NCI-H2196 (cell line): ENCODE measurements at regions not wholly inside any gene's neighbourhood (a gene's known extent, or its start where the extent isn't known, plus 50 kb on each side); places are given as distances from the start of the nearest gene placed in this dataset.

Experiments used
- DNase-seq: peaks from one replicate; lab custom pipeline; 2025; ENCODE audit not compliant: unreplicated experiment; lab: John Stamatoyannopoulos, UW

DNA sequence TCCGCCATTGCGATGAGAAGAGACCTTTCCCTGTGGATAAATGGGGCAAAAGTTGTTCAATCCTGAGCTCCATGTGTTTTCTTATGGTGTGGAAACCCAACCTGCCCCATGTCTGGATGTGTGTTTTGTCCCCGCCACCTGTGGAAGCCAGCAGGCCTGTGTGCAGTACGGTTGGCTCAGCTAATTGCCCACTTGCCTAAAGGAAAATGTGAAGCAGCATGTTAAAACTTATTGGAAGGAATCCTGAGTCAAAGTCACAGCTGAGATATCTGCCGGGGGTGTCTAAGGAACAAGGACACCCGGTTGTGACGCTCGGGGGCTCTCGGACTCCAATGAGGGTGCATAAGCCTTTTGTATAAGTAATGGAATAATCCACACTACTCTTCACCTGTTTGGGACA lies 361.1 kb upstream of the IRX1 start:
- DNase-seq: no peak

DNA sequence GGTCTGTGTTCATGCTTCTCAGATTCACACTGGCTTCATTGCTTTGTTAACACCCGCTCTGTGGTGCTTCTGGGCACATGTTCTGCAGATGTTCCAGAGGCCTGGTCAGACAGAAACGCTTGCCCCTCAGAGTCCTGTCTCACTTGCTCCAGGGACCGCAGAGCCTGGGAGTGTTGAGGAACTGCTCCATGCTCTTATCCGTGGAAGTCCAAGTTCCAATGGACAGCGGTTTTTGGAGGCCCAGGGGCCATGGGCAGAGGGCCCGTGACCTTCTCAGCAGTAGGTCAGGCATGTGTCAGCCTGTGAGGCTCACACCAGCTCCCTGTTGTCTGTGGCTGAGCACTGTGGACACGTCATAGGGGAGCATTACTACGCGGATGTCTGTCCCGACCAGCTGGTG lies 364.7 kb upstream of the IRX1 start:
- no peak for DNase-seq

DNA sequence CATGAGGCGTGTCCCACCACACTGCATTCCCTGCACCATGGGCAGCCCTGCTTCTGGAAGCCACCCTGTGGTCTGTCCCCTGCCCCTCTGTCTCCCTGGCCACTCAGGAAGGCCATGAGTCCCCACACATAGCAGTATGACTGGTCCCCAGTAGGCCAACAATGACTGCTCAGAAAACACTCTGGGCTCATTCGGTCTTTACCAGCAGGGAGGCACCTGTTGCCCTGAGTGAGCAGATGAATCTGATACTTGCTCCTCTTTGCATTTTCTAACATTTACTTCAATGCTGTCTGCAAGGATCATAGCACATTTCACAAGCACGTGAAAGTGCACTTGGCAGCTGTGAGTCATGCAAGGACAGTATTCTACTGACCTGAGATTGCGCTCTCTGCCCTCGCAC lies 365.4 kb upstream of the IRX1 start:
- no peak for DNase-seq

DNA sequence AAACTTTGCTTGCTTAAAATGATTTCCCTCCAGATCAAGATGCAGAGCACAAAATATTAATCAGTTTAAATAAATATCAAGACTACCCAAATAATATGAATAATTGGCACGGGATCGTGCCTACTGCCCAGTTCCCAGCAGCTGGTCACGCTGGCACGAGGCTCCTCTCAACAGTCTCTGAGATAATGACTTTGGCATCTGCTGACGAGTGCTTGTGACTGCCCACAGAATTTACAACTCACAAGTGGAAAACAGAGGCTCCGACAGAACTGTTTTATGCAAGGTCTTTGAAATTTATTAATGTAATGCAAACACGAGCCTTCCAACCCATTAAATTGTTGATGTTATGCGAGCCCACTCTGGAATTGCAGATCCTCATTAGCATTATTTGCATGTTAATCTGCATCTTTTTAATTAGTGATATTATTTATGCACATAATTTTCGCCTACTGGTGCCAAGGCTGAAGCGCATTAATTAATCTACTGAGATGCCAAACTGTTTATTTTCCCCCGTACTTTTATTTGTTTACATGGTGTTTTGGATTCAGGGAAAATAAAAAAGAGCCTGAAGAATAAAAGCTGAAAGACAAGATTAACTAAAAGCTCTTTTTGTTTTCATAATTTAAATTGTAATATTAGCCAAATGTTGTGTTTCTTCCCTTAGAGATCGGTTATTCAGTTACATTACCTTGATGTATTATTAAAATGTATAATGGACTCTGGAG lies 369.3 kb upstream of the IRX1 start:
- DNase-seq: no peak

DNA sequence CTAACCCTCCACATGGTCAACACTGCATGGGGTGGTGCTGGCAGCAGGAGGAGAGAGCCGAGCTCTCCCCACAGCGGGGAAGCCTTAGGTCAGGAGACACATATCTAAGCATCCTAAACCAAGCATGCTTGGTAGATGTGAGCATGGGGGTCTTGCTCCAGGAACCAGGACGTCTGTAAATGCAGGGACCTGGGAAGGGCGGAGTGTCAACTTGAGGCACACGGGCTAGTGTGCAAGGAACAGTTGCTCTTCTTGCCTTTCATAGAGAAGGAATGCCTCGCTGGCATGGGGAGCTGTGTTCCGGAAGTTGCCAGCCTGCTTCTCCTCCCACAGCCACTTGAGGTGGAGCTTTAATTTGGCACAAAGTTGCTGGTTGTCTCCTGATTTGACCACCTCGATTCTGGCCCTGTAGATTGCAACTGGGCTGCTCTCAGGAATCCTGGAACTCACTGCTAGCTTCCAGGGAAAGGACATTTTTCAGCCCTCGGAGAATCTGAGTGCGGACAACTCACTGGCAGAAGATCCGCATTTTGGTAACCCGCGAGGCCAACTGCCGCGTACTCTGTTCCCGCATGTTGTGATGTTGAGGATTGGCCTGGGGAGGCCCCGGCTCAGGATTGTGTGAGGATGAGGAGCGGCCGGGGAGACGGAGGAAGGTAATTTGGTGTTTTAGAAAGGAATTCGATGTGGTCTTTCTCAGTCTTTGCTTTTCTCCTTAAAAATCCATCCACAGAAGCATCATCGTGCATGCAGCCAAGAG lies 370.3 kb upstream of the IRX1 start:
- DNase-seq: no peak

DNA sequence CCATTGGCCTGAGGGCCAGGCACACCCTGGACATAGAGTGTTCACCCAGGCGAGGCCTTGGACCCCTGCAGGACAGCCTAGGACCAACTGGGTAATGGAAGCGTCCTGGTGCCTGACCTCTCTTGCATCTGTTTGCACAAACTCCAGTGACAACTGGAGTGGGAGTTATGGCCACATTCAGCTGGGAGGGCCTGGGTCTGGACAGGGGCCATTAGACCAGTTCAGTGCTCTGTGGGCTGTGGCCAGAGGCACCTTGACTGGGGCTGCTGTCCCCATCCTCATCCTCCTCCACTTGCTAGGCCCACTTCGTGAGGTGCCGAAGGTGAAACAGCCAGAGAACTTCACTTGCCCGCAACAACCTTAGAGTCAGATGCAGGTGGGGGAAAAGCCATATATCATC lies 372.7 kb upstream of the IRX1 start:
- DNase-seq: no peak

DNA sequence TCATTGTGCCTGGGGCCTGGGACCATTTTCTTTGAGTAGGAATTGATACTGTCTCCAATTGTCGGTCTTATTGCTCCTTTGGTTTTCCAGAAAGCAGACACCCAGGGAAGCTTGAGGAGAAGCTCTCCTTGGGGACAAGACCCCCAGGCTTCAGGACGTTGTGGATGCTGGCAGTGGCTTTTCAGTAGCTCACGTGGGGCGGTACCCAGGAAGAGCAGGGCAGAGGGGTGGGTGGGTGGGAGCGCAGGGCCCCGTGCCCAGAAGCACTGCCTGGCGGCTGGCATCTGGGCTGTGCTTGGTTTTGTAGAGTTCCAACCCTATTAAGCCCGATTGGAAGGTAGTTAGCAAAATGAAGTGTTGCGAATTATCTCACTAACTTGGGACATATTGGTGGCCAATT lies 374.2 kb upstream of the IRX1 start:
- no peak for DNase-seq

DNA sequence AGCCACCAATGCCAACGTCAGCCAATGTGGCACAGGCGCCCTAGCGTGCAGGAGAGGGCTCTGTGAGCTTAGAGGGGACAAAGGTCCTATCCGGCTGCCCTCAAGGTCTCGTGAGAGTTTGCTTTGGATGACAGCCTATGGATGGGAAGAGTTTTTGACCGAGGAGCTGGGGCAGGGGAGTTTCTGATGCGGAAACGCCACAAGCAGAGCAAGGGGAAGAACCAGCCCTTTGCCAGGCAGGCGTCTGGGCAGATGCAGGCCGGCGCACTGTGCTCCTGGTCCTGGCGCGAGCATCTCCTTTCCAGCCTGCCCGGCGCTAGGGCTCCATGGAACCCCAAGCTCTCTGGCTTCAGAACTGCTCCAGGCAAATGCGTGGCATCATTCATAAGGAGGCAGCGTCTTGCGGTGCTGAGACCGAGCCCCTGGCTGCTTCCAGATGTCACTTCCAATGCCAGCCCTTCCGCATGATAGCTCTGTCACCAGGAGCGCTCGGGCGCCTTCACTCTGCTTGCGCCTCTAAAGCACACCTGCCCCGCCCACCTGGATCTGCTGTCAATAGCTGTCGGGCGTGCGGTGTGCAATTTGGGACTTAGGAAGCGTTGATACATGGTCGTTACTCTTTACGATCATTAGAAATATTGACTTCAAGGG lies 374.9 kb upstream of the IRX1 start:
- DNase-seq: no peak

DNA sequence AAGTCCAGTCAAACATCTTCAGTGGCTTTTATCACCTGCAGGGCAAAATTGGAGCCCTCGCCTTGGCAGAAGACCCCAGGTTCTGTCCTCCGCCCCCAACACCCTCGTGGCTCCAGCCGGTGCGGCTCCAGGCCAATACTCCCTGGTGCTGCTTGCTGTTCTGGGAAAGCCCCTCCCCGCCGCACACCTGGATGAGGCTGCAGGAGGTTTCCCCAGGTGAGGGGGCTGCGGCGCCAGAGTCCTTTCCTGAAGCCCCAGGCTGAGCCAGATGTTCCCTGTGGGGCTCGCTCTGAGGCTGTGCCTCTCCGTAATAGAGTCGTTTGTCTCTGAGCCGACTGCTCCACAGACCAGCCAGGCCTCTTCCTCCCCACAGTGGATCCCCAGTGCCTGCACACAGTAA lies 375.4 kb upstream of the IRX1 start:
- no peak for DNase-seq

DNA sequence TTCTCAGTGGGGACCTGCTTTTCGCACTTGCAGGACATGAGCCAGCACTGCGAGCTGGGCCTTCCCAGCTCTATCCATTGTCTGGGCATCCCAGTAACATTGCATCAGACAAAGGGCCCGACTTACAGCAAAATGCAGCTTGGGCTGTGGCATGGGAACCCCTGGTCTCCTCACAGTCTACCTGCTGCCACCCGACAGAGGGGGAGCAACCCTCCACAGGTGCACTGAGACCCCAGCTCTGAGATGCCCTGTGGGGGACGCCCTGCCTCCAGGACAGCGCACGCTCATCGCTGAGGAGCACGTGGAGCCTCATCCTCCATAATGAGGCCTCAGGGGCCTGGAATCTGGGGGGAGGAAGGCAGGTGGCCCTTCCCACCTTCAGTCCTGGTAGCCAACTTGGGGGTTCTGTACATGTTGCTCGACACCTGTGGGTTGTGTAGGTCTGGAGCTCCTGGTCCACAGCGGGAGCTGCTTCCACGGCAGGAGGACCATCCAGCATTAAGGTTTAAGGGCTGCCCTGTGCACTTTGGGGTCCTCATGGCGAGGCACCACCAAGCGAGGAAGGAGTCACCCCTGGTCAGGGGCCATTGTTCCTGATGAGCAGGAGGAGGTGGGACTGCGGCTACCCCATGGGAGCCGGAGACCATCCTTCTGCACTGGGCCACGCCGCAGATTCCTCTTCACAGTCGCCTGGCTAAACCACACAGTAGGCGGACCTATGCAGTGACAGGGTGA lies 376.5 kb upstream of the IRX1 start:
- DNase-seq: no peak

DNA sequence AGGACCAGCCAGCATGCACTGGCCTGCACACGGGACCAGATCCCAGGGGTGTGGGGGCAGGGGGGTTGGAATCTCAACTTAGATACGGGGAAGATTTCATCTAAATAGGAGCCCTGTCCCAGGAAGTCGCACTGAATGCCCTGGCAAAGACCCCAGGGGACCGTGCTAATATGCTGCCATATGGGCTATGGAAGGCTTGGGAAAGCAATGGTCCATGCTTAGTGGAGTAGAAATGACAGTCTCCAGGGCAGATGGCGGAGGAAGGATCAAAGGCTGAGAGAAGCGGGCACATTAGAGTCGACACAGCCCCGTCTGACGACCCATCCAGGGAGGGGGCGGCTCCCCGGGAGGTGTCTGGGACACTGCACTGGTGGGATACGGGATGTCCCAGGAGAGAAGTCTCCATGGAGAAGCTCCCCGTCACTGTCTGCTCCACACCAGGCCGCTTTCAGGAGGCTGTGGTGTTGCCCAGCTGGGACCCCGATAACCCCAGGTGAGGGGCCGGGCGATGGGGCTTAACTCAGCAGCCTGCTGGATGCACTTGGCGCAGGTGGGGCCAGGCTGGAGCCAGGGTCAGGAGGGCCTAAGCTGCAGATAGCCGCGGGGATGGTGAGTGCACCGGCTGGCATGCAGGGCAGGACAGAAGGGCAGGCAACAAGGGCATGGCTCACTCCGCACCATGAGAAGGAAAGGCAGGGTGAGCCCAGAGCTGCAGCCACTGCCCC lies 377.7 kb upstream of the IRX1 start:
- no peak for DNase-seq

DNA sequence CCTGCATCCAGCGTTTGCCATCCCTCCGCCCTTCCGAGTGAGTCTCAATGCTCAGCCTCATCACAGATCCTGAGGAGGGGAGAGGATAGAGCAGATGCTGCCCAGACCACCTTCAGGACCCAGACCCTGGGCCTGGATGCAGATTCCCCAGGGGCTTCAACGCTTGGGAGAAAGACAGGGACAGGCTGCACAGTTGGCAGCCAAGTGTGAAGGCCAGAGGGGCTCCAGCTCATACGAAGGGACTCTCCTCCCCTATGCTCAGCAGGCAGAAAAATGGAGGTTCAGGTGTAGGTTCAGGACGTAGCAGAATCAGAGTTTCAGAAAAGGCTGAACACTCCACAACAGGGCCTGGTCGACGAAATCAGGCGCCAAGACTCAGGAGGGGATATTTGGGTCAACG lies 378.5 kb upstream of the IRX1 start:
- DNase-seq: no peak

DNA sequence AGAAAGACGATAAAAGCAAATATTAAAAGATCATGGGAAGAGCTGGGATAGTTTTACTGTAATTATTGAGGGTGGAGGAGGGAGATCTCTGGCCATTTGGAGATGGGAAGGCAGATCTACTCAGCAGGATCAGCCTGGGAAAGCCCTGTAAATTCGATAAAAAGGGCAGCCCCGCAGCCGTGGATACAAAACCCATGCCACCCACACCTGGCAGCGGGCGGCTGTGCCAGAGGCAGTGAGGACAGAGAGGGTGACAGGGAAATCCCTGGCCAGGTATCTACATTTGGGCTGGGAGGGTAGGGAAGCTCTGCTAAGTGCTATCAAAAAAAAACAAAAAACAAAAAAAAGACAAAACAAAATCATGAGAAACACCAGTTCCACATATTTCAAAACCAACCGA lies 379.2 kb upstream of the IRX1 start:
- DNase-seq: no peak

DNA sequence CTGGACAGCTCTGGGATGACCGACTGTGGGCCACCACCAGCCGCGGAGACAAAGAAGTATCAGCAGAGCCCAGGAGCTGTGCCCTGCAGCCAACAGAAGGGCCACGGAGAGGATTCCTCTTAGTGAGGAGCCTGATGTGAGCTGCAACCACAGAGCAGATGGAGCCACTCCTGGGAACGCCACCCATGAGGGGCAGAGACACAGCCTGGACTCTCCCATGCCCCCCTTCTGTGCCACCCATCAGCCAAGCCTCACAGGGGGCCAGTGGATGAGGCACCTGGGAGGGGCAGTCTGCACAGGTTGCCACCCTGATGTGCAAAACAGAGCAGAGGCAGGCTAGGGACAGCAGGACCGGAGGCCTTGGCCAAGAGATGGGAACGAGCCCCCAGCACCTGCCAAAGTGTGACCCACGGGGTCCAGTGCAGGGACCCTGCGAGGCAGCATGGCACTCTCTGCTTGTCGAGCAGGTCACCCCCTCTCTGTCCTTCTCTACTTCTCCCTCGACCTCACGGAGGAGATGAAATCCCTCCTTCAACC lies 380.7 kb upstream of the IRX1 start:
- no peak for DNase-seq

DNA sequence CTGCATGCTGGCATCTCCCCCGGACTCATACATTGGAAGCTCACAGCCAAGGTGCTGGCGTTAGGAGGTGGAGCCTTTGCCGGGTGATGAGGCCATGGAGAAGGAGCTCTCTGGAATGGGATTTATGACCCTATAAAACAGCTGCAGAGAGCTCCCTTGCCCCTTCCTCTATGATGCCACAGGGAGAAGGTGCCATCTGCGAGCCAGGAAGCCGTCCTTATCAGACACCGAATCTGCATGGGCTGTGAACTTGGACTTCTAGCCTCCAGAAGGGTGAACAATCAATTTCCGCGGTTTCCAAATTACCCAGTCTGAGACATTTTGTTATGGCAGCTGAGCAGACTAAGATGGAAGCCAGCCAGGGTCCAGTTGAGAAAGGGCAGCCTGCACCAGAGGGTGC lies 381.2 kb upstream of the IRX1 start:
- DNase-seq: no peak

DNA sequence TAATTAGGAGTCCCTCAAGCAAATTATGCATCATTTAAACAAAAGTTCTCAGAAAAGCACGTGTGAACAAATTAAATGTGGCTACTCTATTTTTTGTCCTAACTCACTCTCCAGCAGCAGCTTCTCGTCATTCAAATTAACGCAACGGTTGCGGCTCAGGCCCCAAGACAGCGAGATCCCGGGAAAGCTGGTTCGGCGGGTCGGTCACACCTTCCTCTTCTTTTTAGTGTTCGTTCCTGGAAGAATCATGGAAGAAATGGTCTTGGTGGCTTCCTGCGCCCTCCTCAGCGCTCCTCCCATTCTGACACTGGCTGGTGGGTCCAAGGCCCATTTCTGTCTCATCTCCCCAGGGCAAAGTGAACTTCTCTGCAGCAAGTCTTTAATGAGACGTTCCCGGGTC lies 382.8 kb upstream of the IRX1 start:
- no peak for DNase-seq

DNA sequence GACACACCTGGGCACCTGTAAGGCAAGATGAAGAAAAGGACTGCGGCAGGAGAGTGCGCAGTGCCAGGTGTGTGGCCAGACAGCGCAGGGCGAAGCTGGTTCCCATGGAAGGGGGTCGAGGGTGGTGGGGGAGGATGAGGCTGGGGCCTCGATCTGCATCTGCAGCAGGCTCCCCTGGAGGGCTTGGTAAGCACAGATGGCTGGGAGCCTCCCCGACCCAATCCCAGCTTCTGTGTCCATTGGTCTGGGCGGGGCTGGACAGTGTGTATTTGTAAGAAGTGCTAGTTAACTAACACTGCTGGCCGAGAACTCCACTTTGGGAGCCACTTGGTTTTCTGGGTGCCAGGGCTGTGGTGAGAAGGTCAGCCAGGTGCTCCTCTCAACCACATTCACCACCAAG lies 385.1 kb upstream of the IRX1 start:
- no peak for DNase-seq

DNA sequence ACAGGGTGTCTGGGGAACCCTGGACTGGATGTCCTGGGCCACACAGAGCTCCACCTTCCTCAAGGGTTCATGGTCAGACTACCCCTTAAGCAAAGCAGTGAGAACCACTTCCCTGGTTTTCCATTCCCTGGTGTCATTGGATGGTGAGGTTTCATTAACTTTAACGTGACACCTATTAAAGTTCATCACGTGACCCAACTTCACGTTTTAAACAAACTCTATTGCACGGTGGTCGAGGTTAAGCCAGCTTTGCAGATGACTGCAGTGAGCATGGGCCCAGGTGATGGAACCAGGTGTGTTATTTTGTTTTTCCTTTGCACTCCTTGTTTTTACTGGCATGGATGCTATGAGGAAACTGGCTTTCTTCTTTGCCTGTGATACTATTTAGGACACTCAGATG lies 385.7 kb upstream of the IRX1 start:
- DNase-seq: no peak

DNA sequence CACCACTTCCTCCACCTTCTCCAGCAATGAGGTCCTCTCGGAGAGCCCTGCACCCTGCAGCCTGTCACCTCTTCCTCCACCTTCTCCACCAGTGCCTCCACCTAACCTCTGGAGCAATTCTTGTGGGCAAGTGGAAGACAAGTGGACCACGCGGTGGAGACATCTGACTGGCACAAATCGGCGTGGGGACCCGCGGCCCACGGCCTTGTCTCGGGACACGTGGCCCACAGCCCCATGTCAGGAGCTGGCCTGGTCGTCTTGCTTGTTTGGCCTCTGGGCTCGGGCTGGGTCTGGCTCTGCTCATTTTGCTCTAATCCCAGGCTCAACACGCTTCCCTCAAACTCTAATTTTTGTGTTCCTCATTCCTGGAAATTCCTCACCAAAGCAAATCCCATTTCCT lies 393.1 kb upstream of the IRX1 start:
- no peak for DNase-seq

DNA sequence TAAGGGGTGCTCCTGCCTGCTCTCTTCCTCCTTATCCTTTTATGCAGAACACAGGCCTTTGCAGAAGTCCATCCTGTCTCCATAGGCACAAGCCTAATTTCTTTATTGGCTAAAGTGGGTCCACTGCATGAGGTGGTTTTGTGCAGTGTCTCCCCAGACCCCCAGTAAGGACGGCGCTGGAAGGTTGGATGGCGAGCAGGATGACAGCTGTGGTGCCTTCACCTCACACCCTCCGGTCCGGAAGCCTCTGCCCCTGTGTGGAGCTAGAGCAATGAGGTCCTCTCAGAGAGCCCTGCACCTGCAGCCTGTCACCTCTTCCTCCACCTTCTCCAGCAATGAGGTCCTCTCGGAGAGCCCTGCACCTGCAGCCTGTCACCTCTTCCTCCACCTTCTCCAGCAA lies 393.7 kb upstream of the IRX1 start:
- DNase-seq: no peak

DNA sequence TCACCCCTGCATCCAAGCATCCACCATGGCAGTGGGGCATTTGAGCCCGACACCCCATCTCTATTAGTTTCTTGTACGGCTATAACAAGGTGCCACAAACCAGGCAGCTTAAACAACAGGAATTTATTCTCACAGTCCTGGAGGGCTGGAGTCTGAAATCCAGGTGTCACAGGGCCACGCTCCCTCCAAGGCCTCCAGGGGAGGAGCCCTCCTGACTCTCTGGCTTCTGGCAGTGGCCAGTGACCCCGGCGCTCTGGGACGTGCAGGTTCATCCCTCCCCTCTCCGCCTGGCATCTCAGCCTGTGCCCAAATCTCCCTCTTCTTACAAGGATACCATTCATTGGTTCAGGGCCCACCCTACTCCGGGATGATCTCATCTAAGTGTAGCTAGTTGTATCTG lies 394.5 kb upstream of the IRX1 start:
- no peak for DNase-seq
